ENCODE measurements at regions not wholly inside any gene's neighbourhood (a gene's known extent, or its start where the extent isn't known, plus 50 kb on each side); places are given as distances from the start of the nearest gene placed in this dataset.

- no peak for FAIRE-seq
Observed at GRCh38 chr2:149984311-149984710, 396.7 kb upstream of the MMADHC start.

DNA sequence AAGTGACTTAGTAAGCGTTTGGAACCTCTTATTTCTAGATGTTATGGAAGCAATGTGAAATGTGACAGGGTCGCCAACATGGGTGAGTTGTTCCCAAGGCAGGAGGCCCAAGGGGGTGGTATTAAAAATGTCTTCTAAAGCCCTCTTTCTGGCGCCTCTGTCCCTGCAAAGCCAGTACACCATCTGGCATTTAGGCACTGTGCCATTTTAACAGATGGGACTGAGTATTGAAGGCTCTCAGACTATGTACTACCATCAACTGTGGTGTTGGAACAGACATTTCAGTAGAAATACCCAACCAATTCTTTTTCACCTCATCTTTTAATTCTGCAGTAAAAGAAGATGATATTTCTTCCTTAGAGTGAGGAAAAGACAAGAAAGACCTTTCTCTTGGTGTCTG, 384.5 kb upstream of the MMADHC start:
- no peak for DNase-seq (ENCODE audit: low read depth, low spot score)
- no peaks in the 10 kb centered on the region for H3K27me3 ChIP-seq (ENCODE audit: control insufficient read depth, extremely low read depth, insufficient read depth, low read length)
- no peak overlapping the region for H3K27ac ChIP-seq (ENCODE audit: control insufficient read depth, insufficient read depth, low read length)
- no peaks in the 10 kb centered on the region for H4K20me1 ChIP-seq (ENCODE audit: control insufficient read depth, extremely low read depth, insufficient read depth, low read length)
- no peak for FAIRE-seq
- no peak overlapping the region for H3K4me2 ChIP-seq (ENCODE audit: control insufficient read depth, extremely low read depth, insufficient read depth, low read depth, low read length)
- dilution Hi-C loops (cut with MboI; ENCODE audit: extremely low pct_ligation_motif_present, low sequenced_read_pairs) = no loop called here
- no peaks in the 10 kb centered on the region for H3K9me1 ChIP-seq (ENCODE audit: control insufficient read depth, extremely low read depth, insufficient read depth, low read length)
- H3K9ac ChIP-seq (ENCODE audit: control insufficient read depth, extremely low read depth, insufficient read depth, low read length) = no peak overlapping the region
- no peaks in the 10 kb centered on the region for H3K9me3 ChIP-seq (ENCODE audit: control insufficient read depth, low read depth, low read length)
- TF ChIP-seq, protein P1, sequence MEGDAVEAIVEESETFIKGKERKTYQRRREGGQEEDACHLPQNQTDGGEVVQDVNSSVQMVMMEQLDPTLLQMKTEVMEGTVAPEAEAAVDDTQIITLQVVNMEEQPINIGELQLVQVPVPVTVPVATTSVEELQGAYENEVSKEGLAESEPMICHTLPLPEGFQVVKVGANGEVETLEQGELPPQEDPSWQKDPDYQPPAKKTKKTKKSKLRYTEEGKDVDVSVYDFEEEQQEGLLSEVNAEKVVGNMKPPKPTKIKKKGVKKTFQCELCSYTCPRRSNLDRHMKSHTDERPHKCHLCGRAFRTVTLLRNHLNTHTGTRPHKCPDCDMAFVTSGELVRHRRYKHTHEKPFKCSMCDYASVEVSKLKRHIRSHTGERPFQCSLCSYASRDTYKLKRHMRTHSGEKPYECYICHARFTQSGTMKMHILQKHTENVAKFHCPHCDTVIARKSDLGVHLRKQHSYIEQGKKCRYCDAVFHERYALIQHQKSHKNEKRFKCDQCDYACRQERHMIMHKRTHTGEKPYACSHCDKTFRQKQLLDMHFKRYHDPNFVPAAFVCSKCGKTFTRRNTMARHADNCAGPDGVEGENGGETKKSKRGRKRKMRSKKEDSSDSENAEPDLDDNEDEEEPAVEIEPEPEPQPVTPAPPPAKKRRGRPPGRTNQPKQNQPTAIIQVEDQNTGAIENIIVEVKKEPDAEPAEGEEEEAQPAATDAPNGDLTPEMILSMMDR (optimal IDR thresholded peaks at IDR 0.05 in 1 of 3, IDR thresholded peaks at IDR 0.05 in 1 of 3, conservative IDR thresholded peaks at IDR 0.05 in 1 of 3; ENCODE audit: extremely low read depth in 1 of 3, insufficient read depth in 2 of 3, low read length in 3 of 3) = no peak
- TF ChIP-seq EZH2 (IDR thresholded peaks at IDR 0.05; ENCODE audit: low read length) = no peak
- no peaks in the 10 kb centered on the region for H3K79me2 ChIP-seq (ENCODE audit: control insufficient read depth, insufficient read depth, low read length)
- no peaks in the 10 kb centered on the region for H3K4me1 ChIP-seq (ENCODE audit: control insufficient read depth, extremely low read depth, insufficient read depth, low read length)
- H2AFZ ChIP-seq (ENCODE audit: control insufficient read depth, low read length) = no peak overlapping the region
- H3K36me3 ChIP-seq (ENCODE audit: control insufficient read depth in 2 of 2, extremely low read depth in 1 of 2, insufficient read depth in 2 of 2, low read length in 2 of 2) = no peaks in the 10 kb centered on the region
- no peak overlapping the region for H3K4me3 ChIP-seq (ENCODE audit: control insufficient read depth in 2 of 3, extremely low read depth in 1 of 3, insufficient read depth in 2 of 3, low read depth in 1 of 3, low read length in 3 of 3)

More at GRCh38 chr2:149984311-149984710, 396.7 kb upstream of the MMADHC start:
- no peak for DNase-seq (ENCODE audit: low read depth, low spot score)
- Histone ChIP-seq H3K27ac (ENCODE audit: control insufficient read depth, insufficient read depth, low read length) (no peak overlapping the region), H3K36me3 (ENCODE audit: control insufficient read depth in 2 of 2, extremely low read depth in 1 of 2, insufficient read depth in 2 of 2, low read length in 2 of 2) (no peaks in the 10 kb centered on the region), H3K4me2 (ENCODE audit: control insufficient read depth, extremely low read depth, insufficient read depth, low read depth, low read length) (no peak overlapping the region), H3K9me1 (ENCODE audit: control insufficient read depth, extremely low read depth, insufficient read depth, low read length) (no peaks in the 10 kb centered on the region), H3K9me3 (ENCODE audit: control insufficient read depth, low read depth, low read length) (no peaks in the 10 kb centered on the region), H3K9ac (ENCODE audit: control insufficient read depth, extremely low read depth, insufficient read depth, low read length) (no peak overlapping the region), H4K20me1 (ENCODE audit: control insufficient read depth, extremely low read depth, insufficient read depth, low read length) (no peaks in the 10 kb centered on the region), H3K79me2 (ENCODE audit: control insufficient read depth, insufficient read depth, low read length) (no peaks in the 10 kb centered on the region), H3K4me1 (ENCODE audit: control insufficient read depth, extremely low read depth, insufficient read depth, low read length) (peaks cover 8% of the 10 kb centered on the region), H3K27me3 (ENCODE audit: control insufficient read depth, extremely low read depth, insufficient read depth, low read length) (no peaks in the 10 kb centered on the region), H2AFZ (ENCODE audit: control insufficient read depth, low read length) (no peak overlapping the region), H3K4me3 (ENCODE audit: control insufficient read depth in 2 of 3, extremely low read depth in 1 of 3, insufficient read depth in 2 of 3, low read depth in 1 of 3, low read length in 3 of 3) (no peak overlapping the region)
- dilution Hi-C loops (cut with MboI; ENCODE audit: extremely low pct_ligation_motif_present, low sequenced_read_pairs) = no loop called here
- TF ChIP-seq EZH2 (IDR thresholded peaks at IDR 0.05; ENCODE audit: low read length) = no peak
- TF ChIP-seq, protein P1 (optimal IDR thresholded peaks at IDR 0.05 in 1 of 3, IDR thresholded peaks at IDR 0.05 in 1 of 3, conservative IDR thresholded peaks at IDR 0.05 in 1 of 3; ENCODE audit: extremely low read depth in 1 of 3, insufficient read depth in 2 of 3, low read length in 3 of 3) = no peak

Data from keratinocyte (primary cell).